NOMO-1 treated with dmso at 0.1 percent for 144 hours (cell line): ENCODE measurements at regions not wholly inside any gene's neighbourhood (a gene's known extent, or its start where the extent isn't known, plus 50 kb on each side); places are given as distances from the start of the nearest gene placed in this dataset.
"Not testable (repeated sequence)": the region's sequence is repeated elsewhere in the genome, so short reads cannot be mapped to it uniquely, and the experiment has no call there.

Source experiments
- DNase-seq: peaks from one replicate; lab custom pipeline; 2025; ENCODE audit not compliant: unreplicated experiment; lab: John Stamatoyannopoulos, UW

DNA sequence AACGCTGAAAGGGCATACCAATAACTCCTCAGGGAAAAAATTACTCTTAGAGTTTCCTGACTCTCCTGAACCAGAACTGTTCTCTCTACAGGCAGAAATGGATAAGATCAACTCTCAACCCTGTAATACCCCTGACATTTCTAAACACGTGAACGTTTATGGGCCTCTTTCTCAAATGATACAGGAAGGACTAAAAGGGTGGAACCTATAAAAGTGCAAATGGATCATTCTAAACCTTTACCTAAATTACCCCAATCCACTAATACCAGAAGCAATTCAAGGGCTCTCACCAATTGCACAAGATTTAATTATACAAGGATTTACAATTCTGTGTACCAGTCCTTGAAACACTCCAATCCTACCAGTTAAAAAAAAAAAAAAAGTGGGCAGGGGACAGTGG is 98.0 kb upstream of the FAM174B start:
- no peak for DNase-seq

DNA sequence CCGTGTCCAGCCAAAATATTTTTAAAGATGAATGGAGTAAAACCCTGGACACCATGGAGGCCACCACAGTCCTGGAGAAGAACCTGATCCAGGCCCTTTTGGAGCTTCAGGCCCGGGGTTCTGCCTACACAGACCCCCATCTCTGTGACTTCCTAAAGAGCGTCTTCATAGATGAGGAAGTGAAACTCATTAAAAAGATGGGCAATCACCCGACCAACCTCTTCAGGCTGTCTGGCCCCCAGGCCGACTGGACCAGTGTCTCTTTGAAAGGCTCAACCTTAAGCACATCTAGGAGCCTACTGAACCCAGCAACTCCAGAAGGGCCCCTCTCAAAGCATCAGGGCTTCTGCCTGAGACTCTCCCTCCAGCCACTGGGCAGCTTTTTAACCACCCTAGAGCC is 107.9 kb upstream of the FAM174B start:
- DNase-seq = no peak

DNA sequence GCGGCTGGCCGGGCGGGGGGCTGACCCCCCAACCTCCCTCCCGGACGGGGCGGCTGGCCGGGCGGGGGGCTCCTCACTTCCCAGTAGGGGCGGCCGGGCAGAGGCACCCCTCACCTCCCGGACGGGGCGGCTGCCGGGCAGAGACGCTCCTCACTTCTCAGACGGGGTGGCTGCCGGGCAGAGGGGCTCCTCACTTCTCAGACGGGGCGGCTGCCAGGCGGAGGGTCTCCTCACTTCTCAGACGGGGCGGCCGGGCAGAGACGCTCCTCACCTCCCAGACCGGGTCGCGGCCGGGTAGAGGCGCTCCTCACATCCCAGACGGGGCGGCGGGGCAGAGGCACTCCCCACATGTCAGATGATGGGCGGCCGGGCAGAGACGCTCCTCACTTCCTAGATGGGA is 112.6 kb upstream of the FAM174B start:
- DNase-seq = not testable (repeated sequence)

DNA sequence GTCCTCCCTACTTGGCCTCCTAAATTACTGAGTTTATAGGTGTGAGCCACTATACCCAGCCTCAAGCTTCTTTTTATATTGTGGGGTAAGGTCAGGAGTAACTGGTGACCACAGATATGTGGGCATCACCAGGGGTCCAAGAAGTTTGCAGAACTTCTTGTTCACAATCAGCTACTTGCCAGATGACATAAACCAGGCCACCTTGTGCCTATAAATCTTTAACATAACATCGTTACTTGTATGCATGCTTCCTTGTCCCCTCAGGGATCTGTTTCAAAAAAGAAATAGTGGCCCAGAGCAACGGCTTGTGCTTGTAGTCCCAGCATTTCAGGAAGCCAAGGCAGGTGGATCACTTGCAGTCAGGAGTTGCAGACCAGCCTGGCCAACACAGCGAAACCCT is 115.1 kb upstream of the FAM174B start:
- no peak for DNase-seq

DNA sequence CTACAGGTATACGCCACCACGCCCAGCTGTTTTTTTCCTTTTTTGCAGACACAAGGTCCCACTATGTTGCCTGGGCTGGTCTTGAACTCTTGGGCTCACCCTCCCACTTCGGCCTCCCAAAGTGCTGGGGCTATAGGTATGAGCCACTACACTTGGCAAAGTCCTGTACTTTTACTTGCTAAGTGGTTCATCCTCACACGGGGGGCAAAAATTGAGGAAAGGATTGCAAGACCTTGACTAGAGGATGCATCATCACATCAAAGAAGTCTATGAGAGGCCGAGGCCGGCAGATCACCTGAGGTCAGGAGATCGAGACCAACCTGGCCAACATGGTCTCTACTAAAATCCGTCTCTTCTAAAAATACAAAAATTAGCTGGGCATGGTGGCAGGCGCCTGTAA is 116.5 kb upstream of the FAM174B start:
- no peak for DNase-seq

DNA sequence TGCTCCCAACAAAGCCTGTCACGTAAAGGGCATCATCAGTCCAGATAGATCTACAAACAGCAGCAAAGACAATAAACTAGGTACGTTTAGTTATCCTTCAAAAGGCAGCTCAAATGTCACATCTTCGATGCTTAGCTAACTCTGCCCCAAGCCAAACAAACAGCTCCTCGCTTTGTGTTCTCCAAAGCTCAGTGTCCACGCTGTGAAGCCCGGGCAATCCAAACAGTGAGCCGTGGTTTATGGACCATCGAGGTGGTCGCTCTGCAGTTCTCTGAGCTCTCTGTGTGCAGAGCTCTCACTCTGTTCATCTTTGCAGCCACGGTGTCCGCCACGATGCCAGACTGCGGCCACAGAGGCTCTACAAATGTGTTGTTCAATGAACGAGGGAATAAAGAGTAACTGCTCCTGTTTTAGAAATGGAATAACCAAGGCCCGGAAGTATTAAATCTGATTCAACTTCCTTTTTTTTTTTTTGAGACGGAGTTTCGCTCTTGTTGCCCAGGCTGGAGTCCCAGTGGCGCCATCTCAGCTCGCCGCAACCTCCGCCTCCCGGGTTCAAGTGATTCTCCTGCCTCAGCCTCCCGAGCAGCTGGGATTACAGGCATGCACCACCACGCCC is 117.2 kb upstream of the FAM174B start:
- peak; percentile 66 for DNase-seq

DNA sequence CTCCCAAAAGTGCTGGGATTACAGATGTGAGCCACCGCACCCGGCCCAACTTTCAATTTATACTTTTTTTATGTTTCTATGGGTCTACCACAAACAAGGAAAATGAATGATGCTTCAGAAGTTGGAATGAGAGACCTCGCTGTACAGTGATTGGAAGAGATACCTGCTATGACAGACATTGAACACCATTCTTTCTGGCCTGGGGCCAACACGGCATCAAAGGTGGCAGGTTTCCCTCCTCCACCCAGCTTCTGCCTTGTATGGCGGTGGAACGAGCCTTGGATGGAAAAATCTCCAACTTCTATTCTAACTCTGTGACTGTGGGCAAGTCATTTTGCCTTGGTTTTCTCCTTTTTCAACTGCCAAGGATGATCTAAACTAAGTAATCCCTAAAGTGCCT is 117.8 kb upstream of the FAM174B start:
- no peak for DNase-seq

- no peak for DNase-seq
Measured at GRCh38 chr15:92779874-92780273, 120.2 kb upstream of the CHD2 start.

DNA sequence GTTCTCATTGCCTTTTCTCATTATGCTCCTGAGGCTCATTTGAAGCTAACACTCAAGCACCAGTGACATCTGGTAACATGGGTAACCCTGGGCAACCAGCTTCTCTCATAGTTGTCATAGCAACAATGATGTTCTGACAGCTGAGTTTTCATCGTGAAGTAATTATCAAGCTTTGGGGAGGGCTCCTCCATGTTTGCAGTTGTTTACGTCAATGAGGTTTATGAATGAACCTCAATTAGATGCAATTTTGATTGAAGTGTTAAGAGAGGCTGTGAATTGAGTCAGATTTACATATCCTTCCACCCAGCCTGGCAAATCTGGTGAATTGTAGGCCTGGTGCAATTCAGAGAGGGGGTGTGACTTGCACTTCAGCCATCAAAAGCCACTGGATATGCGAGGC is 119.3 kb upstream of the CHD2 start:
- no peak for DNase-seq

DNA sequence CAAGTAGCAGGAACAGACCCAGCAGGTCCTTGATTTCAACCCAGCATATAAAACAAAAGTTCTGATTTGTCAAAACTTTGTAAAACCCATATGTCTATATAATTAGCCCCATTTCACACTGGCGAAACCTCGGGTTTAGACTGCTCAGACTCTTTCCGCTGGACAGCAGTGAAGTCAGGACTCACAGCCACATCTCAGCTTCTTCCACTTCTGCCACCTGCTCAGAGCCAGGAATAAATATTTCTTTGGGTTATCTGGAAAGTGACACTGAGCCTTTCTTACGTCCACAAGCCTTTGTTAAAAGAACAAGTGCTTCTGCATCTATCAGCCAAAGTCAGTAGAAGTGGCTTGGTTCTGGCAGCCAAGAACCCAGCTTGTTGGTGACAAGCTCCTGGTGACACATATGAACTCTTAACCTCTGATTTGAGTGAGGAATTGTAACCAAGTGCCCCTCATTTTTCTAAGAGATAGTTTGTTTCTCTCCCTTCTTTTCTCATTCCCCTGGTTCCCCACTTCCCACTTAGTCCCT is 118.1 kb upstream of the CHD2 start:
- DNase-seq = no peak

- DNase-seq = no peak
Measured at GRCh38 chr15:92787116-92787515, 113.0 kb upstream of the CHD2 start.

GRCh38 chr15:92788196-92788595 is 111.9 kb upstream of the CHD2 start:
- DNase-seq = no peak

DNA sequence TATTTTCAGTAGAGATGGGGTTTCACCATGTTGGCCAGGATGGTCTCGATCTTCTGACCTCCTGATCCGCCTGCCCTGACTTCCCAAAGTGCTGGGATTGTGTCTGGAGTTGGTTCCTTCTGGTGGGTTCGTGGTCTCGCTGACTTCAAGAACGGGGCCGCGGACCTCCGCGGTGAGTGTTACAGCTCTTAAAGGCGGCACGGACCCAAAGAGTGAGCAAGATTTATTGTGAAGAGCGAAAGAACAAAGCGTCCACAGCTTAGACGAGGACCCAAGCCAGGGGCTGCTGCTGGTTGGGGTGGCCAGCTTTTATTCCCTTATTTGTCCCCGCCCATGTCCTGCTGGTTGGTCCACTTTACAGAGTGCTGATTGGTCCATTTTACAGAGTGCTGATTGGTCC is 111.3 kb upstream of the CHD2 start:
- not testable (repeated sequence) for DNase-seq

DNA sequence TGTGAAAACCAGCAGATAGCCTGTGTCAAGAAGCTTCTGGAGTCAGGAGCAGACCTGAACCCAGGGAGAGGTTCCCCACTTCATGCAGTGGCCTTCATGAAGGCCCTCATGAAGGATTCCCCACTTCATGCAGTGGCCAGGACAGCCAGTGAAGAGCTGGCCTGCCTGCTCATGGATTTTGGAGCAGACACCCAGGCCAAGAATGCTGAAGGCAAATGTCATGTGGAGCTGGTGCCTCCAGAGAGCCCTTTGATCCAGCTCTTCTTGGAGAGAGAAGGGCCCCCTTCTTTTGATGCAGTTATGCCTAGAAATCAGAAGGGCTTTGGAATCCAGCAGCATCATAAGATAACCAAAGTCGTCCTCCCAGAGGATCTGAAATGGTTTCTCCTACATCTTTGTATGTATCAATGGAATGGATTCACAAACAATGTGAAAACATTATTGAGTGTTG is 103.9 kb upstream of the CHD2 start:
- DNase-seq = no peak

GRCh38 chr15:92797168-92798052 is 102.7 kb upstream of the CHD2 start:
- no peak for DNase-seq

GRCh38 chr15:92800013-92800412 is 100.1 kb upstream of the CHD2 start:
- no peak for DNase-seq

DNA sequence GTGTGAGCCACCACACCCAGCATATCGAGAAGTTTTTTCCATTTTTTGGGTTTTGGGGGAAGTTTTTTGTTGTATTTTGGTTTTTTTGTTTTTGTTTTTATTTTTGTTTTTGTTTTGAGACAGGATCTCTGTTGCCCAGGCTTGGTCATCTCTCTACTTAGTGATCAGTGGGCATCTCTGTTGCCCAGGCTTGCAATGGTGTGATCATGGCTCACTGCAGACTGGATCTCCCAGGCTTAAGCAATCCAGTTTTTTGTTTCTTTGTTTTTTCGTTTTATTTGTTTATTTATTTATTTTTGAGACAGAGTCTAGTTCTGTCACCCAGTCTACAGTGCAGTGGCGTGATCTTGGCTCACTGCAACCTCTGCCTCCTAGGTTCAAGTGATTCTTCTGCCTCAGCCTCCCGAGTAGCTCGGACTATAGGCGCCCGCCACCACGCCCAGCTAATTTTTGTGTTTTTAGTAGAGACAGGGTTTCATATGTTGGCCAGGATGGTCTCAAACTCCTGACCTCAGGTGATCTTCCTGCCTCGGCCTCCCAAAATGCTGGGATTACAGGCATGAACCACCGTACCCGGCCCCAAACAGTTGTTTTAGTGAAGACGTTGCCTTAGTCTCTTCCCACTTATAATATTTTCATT is 99.6 kb upstream of the CHD2 start:
- DNase-seq = not testable (repeated sequence)

GRCh38 chr15:92801056-92801773 is 98.9 kb upstream of the CHD2 start:
- not testable (repeated sequence) for DNase-seq

DNA sequence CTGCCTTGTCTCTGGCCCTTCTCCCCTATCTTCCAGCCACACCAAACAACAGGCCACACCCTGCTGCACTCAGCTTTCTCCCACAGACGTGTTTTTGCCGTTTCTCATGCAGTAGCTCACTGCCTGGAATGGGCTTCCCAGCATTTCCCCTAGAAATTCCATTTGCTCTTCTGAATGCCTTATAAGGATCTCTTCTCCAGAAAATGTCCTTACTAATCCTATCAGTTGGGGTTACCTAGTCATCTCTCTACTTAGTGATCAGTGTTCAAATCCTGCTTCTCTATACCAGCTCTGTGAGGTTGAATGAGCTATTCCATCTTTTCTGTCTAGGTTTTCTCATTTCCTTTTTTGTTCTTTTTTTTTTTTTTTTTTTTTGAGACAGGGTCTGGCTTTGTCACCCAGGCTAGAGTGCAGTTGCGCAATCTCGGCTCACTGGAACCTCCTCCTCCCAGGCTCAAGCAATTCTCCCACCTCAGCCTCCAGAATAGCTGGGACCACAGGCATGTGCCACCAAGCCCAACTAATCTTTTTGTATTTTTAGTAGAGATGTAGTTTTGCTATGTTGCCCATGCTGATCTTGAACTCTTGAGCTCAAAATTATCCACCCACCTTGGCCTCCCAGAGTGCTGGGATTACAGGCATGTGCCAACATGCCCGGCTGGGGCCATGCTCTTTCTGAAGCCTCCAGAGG is 98.2 kb upstream of the CHD2 start:
- peak; percentile 23 for DNase-seq

DNA sequence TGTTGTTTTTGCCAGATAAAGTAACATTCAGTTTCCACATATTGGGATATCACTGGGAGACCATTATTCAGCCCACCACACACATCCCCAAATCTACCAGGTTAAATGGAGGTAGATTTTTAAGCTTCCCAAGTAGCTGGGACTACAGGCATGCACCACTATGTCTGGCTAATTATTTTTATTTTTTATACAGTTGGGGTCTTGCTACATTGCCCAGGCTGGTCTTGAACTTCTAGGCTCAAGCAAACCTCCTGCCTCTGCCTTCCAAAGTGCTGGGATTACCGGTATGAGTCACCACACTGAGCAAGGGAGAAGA is 96.6 kb upstream of the CHD2 start:
- DNase-seq = no peak
